NCI-H226 (cell line): ENCODE measurements at regions not wholly inside any gene's neighbourhood (a gene's known extent, or its start where the extent isn't known, plus 50 kb on each side); places are given as distances from the start of the nearest gene placed in this dataset.
"Not testable (repeated sequence)": the region's sequence is repeated elsewhere in the genome, so short reads cannot be mapped to it uniquely, and the experiment has no call there.

Source experiments
- DNase-seq: peaks from one replicate; pipeline ENCODE4 v3.0.0-alpha.2; 2015

DNA sequence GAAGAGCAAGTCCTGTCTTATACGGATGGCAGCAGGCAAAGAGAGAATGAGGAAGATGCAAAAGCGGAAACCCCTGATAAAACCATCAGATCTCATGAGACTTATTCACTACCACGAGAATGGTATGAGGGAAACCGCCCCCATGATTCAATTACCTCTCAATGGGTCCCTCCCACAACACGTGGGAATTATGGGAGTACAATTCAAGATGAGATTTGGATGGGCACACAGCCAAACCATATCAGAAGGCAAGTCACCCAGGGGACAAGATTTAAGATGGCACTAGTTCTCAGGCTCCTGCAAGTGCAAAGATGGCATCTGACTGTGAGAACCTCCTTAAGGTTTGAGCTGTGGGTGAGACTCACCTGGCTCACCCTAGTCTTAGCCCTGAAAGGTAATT is 984.3 kb downstream of the AACS start:
- DNase-seq, result not testable (repeated sequence)

DNA sequence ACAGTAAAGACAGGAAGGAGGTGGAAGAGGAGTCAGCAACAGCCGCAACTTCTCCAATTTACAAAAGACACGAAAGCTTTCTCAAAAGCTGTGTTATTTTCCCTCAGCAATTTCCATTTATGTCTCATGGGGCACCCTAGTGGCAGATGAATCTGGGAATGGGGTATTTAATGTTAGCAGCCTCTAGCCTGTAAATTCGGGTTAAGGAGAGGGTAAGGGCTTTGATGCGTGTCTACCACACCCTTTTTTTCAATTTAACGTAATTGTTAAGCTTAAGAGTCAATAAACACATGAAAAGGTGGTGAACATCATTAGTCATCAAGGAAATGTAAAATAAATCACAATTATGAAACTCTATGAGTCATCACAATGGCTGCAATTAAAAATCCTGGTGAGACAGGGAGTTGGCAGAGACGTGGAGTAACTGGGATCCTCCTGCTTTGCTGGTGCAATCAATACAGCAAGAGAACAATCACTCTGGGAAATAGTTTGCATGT is 986.4 kb downstream of the AACS start:
- no peak for DNase-seq

DNA sequence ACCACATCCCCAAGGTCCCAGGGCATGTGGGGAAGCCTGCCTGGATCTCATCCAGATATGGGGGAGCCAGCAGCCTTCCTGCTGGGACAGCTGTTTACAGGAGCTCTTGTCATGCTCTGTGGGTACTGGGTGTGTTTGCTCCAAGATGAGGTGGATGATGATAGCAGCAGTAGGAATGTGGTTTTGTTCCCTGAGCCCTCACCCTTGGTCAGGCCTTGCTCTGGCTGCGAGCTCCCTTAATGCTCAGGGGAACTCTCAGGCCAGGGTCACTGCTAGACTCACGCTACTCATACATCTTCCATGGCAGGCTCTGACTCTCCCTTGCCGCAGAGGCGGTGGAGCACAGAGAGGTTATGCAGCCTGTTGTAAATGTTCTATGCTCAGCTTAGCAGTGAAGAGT is 990.3 kb downstream of the AACS start:
- DNase-seq, result no peak

DNA sequence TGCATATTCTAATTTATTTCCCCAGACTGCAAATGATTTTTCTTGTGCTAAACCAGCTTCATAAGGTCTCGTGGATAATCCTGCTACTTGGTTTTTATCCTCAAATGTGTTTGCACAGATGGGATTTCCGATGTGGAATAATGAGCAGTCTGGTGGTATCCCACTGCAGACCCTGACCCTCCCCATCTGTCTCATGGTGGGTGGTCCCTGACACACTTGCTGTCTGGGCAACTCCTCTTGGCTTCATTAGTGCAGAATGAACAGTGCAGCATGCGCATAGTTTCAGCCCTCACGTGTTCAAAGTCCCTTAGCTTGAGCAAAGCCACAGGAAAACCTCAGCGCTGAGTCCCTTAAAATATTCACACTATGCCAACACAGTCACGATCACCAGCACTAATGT is 996.5 kb downstream of the AACS start:
- no peak for DNase-seq

DNA sequence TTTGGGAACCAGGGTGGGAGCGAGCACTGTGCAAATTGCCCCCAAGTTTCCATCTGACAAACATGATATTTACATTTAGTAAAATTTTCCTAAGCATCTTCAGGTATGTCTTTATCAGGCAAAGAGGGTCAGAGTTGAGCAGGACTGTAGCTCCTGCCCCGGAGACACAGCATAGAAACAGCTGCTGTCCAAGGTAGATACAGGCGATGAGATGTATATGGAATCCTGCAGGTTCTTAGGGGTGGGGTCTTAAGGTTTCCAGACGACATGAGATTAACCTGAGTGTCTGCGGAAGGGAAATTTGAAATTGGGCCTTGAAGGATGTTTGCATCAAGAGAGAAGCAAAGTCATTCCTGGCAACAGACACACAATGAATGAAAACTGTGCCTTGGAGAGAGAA is 998.8 kb downstream of the AACS start:
- no peak for DNase-seq

DNA sequence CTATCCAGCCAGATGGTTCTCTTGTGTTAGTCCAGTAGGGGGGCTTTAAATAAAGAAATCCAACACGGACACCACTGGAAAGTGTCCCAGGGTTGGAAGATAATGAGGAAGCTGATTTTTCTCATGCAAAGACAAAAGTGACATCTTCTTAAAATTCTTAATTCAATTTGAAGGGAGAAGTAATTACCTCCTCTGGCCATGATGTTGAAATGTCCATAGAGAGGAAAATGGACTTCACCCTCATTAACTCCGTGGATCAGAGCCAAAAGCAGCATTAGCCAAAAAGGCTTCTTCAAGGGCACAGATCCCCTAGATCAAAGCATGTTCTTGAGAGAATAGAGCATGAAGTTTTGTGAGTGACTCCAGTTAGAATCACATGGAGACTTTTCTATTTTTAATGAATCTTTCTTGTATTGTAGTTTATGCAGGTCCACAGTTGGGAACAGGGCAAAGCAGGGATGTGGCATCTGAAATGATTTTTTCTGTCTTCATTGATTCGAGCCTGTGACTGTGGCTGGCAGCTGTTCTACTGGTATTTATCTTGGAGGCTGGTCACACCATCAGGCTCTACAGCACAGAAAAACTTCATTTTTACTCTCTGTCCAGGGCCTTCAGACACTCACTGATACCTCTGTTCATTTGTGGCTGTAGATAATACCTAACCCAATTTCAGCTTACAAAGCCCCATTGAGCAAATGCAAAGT is 1002.5 kb downstream of the AACS start:
- no peak for DNase-seq

DNA sequence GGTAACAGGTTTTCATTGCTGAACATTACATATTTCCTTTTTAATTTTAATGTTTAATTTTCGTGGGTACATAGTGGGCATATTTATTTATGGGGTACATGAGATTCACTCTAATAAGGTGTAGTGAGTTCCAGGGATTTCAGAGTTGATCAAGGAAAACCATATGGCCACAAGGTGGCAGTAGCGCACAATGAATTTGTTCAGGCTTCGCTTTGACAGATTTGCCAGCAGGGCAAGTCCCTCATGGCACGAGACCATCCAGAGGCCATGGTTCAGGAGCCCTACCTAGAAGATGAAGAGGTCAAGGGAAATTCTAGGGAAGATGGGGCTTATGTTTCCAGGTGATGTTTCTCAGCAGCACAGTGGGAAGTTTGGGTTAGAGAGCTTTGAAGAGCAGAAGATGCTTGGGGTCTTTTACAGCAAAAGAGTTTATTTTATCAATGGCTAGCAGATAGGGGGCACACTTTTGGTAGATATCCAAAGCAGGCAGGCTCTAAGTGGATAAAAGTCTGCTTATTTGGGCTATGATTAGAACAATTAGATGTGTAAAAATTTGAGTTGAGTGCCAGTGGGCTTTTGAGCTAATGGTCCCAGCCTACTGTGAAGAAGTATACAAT is 1004.4 kb downstream of the AACS start:
- no peak for DNase-seq

DNA sequence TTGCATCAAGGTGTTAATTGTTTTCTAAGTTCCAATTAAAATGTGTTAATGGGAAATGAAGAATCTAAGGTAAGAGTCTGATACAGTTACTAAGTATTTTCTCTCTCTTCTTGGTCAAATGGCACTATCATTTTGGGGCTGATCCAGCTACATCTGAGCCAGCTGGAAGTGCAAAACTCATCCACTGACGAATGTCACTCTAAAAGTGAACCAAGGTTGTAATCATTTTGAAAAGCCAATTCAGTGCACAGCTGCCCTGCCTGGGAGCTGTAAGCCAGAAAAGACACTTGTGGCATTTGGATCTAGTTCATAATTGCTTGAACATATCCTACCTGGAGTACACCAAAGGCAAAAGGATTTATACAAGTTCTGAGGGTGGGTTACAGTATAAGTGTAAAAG is 1011.3 kb downstream of the AACS start:
- no peak for DNase-seq

DNA sequence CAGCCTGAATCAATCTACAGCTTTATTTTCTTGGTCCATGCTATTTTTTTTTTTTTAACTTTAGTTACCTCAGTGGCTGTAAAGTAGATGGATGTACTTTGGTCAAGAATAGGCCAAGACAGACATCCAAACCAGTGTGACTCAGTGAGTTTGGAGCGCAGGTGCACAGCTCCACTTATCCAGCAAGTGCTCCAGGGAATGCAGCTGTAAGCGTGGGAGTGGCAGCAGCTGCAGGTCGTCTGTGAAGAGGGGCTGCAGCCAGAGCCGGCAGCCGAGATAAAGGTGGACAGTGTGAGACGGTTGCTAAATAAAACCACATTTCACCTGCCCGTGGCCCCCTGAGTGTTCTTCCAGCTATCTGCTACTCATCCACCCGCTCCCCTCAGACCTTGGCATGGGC is 1018.7 kb downstream of the AACS start:
- no peak for DNase-seq

DNA sequence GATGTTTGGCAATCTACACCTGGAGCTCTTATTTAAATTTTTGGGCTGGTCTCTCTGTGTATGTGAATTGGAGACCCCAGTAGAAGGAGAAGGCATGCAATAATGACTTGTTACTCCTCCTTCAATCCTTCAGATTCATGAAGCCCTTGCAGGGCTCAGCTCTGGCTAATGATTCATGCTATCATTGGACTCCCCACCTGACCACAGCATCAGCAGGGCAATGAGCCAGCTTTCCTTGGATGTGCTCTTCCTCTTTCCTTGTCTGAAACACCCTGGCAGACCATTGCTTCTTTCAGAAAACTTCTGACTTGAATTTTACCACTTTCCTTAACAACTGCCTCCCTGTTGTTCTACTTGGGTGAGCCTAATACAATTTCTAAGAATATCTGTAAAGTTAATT is 1019.2 kb downstream of the AACS start:
- DNase-seq, result no peak

DNA sequence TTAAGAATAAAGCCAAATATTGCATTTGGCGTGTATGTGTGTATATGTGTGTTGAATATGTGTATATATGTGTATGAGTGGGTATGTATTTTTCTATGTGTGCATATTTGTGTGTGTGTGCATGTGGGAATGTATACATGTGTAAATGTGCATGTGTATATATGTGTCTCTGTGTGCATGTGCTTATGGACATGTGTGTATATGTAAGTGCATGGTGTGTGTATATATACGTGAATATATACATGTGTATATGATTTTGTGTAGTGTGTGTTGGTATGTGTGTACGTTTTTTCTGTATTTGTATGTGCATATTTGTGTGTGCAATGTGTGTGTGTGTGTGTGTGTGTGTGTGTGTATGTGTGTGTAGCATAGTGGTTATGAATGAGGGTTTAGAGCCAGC is 1021.0 kb downstream of the AACS start:
- no peak for DNase-seq

DNA sequence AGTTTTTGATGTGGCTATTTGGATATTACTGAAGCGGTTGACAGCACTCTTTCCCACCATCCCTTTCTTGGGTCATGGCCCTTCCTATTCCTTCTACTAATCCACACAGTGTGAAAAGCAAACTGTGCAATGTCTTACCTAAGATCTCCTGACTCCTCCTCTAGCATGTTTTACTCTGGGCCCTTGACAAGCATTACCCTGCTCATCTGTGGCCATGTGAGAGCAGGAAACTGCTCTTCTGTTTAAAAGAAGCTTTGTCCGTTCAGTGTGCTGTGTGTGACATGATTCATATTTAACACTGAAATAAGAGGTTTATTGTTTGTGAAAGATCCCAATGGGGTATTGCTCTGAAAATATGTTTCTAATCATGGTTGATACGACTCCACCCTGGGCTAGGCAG is 1022.5 kb downstream of the AACS start:
- DNase-seq, result no peak

DNA sequence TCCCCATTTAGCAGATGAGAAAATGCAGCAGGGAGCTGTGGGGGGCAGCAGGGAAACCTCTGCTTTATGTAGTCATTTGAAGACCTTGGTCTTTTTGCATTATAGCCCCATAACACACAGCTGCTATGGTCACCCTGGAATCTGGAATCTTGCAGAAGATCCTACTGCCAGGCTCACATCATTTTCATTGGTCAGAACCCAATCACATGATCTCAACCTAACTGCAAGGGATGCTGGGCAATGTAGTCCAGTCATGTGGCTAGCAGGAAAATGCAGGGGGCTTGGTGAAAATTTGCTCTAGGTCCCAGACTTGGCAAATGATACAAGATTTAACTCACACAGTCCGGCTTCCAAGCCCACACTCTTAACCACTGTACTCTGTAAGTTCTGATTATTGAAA is 1028.7 kb downstream of the AACS start:
- no peak for DNase-seq

DNA sequence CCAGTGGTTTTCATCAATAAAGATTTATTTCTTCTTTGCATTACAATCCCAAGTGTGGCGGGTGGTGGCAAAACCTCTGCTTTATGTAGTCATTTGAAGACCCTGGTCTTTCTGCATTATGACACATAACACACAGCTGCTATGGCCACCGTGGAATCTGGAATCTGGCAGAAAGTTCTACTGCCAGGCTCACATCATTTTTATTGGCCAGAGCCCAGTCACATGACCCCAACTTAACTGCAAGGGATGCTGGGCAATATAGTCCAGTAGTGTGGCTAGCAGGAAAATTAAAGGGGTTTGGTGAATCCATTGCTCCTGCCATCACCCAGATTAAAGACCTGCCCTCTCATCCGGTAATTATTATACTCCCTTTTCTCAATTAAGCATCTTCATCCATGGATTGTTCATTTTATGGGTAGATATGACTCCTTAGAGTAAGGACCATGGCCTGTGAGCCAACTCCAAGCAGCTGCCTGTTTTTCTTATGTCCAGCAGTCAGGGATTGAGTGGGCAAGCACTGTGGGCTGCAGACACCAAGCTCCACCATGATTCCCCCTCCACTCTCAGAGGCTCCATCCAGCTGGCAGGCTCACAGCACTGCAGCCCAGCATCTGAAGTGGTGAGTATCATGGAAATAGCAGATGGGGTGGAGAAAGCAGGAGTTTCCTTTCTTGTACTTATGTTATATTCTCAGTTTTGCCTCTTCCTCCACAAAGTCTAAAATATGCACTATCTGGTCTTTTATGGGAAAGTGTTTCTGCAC is 1030.7 kb downstream of the AACS start:
- DNase-seq, result no peak

DNA sequence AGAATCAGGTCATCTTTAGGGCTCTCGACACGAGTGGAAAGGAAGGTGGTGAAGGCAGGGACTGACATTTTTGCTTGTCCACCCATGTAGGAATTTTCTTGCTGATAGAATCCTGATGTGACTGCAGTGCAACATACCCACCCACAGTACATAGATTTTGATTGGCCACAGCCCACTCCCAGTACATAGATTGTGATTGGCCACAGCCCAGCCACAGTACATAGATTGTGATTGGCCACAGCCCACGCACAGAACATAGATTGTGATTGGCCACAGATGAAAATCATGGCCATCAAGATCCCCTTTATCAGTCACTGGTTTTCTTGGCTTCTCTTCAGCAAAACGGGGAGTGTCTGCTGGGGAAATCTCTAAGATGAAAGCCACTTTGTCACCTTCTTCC is 1041.5 kb downstream of the AACS start:
- no peak for DNase-seq

DNA sequence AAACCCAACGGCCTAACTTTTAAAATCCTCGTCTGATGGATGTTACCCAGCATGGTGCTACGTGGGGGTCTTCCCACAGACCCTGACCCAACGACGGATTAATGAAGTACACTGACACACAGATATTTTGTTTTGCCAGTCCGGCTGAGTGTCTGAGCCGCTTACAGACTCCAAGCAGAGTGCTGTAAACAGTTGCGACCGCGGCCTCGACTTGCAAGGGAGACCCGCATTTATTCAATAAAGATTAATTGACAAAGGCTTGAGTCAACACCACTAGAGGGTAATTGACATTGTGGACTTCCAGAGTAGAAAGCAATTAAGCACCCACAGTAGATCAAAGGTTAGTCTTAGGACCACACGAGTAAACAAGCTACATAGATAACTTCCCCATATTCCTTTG is 1042.4 kb downstream of the AACS start:
- no peak for DNase-seq

DNA sequence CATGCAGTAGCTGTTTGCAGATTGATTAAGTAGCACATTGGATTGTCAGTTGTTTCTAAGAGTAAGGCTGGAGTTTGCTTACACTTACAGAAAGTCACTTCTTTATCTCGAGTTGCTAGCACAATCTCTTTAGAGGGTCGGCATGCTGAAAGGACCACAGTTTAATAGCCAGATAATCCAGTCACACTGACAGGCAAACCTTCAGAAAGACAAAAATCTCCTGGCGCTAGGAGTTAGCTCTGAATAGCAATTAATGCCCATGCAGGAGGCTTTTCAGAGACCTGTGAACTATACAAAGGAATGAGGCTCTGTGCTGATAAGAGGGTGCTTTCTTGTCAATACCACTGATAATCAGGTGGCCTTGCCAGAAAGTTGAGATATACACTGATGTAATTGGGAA is 1043.0 kb downstream of the AACS start:
- DNase-seq, result no peak

DNA sequence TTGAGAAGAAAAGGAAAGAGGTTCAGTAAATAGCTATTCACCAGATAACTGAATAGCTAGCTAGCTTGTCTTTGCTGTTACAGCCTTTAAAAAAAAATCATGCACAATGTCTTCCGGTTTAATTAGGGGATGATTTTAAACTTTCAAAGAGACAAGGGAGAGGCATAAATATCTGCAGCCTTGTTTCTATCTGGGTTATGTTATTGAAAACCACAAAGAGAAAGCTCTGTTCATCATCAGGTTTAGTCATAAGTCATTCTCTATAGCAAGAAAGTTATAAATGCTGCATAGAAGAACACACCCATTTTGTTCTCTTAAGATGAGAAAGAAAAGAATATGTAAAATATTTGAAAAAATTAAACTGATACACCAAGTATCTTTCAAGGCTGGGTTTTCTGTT is 1046.9 kb downstream of the AACS start:
- no peak for DNase-seq

DNA sequence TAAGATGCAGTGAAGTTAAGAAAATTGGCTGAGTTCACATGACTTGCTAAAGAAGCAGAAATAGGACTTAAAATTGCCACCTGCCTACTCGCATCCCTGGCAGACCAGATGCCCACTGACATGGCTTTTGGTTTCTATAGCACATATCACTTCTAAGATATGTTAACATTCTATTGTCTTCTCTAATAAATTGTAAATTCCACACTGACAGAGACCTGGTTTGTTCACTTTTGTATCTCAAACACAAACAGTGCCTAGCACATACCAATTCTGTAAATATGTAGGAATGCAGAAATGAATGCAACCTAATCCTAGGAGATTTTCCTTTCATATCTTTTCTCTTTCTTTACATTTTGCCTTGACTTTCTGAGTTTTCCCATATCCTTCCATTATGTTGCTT is 1047.6 kb downstream of the AACS start:
- DNase-seq, result no peak

DNA sequence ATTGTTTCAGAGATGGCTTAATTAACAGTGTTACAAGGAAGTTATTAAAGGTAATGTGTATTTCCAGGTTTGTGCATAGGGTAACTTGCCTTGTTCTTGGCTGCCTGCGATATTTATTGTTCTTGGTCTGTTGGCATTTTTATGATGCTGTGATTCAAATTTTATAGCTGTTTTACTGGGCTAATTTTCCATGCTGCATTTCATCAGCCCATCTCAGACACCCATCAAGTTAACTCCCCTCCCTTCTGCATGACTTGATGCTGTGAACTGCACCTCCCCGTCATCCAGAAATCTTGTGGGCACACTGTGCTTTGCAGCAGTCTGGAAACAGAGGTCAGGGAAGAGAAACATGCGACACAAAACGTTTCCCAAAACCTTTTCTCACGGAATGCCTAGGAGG is 1049.2 kb downstream of the AACS start:
- DNase-seq, result no peak

DNA sequence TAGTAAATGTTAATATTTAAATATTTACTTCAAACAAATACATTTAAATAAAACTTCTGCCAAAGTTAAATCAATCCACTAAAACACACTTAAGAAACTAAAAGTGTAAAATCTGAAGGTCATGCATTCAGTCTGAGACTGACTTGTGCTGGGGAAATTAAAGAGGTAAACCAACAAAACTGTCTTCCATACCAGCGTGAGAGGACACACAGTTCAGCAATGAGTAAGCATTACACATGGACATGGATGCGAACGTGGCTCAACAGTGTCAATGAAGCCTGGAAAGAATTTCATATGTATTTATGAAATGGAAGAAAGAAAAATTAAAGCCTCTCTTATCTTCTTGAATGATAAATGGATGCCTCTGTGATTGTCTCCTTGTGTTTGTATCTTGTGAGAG is 1052.3 kb downstream of the AACS start:
- DNase-seq, result no peak

DNA sequence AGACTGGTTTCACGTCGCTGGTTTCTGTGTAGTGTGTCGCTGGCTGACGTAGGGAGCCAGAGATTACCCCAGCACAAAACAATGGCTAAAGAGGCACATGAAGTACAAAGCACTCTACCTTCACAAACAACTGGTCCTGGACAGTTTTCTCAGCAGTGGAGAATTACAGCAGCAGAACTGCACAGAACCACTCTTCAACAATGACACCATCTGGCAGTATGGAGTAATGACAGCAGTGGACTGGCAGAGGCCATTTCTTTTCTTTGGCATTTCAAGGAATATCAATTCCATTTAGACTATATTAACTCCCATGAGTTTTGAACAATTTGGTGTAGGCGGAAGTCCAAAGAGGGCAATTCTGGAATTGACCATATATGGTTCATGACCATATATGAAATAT is 1074.1 kb downstream of the AACS start:
- DNase-seq, result no peak

DNA sequence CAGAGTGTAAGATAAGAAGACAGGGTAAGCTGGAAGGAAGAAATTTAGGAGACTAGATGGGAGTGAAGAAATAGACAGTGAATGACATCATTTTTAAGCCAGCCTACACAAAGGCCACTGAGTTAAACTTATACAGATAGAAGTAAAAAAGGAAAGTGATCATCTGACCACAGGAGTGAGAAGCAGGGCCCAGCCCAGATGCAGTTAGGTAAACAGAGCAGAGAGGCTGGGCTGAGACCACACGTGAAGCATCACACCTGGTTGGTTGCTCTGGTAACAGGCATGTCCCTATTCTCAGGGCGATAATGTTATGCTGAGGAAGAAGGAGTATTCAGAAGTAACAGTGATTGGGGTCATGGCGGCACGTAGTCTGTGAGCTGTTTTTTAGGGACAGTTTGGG is 1079.4 kb downstream of the AACS start:
- DNase-seq, result no peak

DNA sequence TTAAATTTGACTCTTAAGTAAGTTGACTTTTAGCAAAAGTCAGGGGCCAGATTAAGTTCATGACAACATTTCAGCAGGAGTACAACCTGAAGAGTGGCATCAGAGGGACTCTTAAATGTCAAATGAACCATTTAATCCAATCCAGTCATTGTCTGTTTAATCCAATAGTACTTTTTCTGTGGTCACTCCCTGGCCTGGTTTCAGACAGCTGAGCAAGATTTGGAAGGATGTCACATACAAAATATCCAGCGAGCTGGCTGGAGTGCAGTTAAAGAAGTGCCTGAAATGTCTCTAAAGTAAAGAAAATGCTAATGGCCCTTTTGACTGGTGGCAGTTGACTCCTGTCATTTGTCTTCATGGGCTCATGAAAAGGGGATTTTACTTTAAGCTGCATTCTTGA is 1082.1 kb downstream of the AACS start:
- no peak for DNase-seq
